ENCODE measurements at regions not wholly inside any gene's neighbourhood (a gene's known extent, or its start where the extent isn't known, plus 50 kb on each side); places are given as distances from the start of the nearest gene placed in this dataset.
"Not testable (repeated sequence)": the region's sequence is repeated elsewhere in the genome, so short reads cannot be mapped to it uniquely, and the experiment has no call there.

DNA sequence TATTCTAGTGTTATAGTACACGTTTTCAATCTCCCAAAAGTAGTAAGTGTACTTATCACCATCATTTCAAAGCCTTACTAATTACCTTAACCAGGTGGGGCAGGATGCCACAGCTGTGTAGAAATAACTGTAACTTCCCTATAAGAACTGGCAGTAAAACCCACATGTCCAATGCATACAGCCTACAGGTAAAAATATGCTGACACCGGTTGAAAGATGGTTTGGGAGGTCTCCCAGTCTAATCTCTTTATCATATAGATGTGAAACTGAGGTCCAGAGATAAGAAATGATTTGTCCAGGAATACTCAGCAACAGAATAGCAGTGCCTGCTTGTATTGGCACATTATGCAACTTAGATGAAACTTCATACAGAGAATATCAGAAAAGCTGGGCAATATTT, 322.9 kb downstream of the BCL11A start:
- ATAC-seq (replicated peaks; ENCODE audit: extremely low read depth, poor library complexity, severe bottlenecking) (no peak), DNase-seq (ENCODE audit: low spot score in 2 of 2) (no peak)
- H3K4me3 Mint-ChIP-seq, result no peak overlapping the region
- H3K4me1 Mint-ChIP-seq, result no peaks in the 10 kb centered on the region
- no peaks in the 10 kb centered on the region for H3K27me3 Mint-ChIP-seq
- H3K27ac Mint-ChIP-seq (ENCODE audit: low read depth), result no peak overlapping the region
- peaks cover 29% of the 10 kb centered on the region for H3K9me3 Mint-ChIP-seq
- no peaks in the 10 kb centered on the region for H3K36me3 Mint-ChIP-seq (ENCODE audit: insufficient read depth)

DNA sequence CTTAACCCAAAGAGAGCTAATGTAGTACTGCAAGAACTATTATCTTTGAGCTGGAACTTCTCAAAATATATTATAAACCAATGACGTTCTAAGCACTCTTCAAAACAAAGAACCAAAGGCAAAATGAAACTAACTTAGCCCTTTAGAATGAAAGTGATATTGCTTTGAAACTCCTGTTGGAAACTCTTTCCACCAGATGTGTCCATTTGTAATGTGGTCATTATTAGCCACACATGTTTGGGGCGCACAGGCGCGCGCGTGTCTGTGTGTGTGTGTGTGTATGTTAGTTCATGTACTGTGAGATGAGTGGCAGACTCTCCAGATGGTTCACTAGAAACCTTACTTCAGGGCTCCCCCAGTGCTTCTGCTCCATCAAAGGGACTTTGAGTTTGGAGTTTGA, 323.4 kb downstream of the BCL11A start:
- no peak overlapping the region for H3K4me3 Mint-ChIP-seq
- no peaks in the 10 kb centered on the region for H3K27me3 Mint-ChIP-seq
- no peak for ATAC-seq (replicated peaks; ENCODE audit: extremely low read depth, poor library complexity, severe bottlenecking)
- no peak for DNase-seq (ENCODE audit: low spot score in 2 of 2)
- H3K9me3 Mint-ChIP-seq, result peaks cover 29% of the 10 kb centered on the region
- no peaks in the 10 kb centered on the region for H3K4me1 Mint-ChIP-seq
- H3K36me3 Mint-ChIP-seq (ENCODE audit: insufficient read depth), result no peaks in the 10 kb centered on the region
- H3K27ac Mint-ChIP-seq (ENCODE audit: low read depth), result no peak overlapping the region

DNA sequence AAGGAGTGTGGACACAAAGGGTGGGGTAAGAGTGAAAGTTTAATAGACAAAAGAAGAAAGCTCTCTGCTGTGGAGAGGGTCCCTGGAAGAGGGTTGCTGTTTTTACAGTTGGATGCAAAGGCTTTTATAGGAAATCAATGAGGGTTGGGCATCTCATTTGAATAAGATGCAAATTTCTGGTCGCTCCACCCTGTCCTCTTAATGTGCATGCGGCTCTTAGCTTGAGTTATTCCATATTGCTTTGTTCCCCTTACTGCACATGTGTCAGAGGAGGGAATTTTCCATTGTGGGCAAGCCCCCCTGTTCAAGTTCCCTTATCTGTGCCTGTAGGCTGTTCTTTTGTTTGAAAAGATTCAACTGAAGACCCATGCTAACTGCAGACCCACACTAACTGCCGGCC, 326.5 kb downstream of the BCL11A start:
- Mint-ChIP-seq H3K27ac (ENCODE audit: low read depth) (no peak overlapping the region), H3K36me3 (ENCODE audit: insufficient read depth) (no peaks in the 10 kb centered on the region), H3K9me3 (peaks cover 16% of the 10 kb centered on the region), H3K27me3 (no peaks in the 10 kb centered on the region), H3K4me1 (no peaks in the 10 kb centered on the region), H3K4me3 (no peak overlapping the region)
- ATAC-seq (replicated peaks; ENCODE audit: extremely low read depth, poor library complexity, severe bottlenecking) (no peak), DNase-seq (ENCODE audit: low spot score in 2 of 2) (no peak)

DNA sequence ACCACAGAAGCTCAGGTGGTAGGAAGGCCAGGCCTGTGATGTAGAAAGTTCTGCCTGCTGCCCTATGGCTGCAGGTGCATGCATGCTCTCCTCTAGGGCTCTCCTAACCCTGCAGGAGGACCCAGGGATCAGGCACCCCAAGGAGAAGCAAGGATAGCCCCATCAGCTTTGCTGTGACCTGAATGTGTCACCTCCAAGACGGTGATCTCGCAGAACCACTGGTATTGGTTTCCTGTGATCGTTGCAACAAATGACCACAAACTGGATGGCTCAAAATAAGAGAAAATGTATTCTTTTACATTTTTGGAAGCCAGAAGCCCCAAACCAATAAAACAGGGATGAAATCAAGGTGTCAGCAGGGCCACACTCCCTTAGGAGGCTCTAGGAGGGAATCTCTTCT, 327.3 kb downstream of the BCL11A start:
- DNase-seq (ENCODE audit: low spot score in 2 of 2) (no peak), ATAC-seq (replicated peaks; ENCODE audit: extremely low read depth, poor library complexity, severe bottlenecking) (no peak)
- H3K36me3 Mint-ChIP-seq (ENCODE audit: insufficient read depth), result no peaks in the 10 kb centered on the region
- no peak overlapping the region for H3K27ac Mint-ChIP-seq (ENCODE audit: low read depth)
- H3K4me1 Mint-ChIP-seq, result no peaks in the 10 kb centered on the region
- H3K9me3 Mint-ChIP-seq, result peaks cover 10% of the 10 kb centered on the region
- no peak overlapping the region for H3K4me3 Mint-ChIP-seq
- no peaks in the 10 kb centered on the region for H3K27me3 Mint-ChIP-seq

DNA sequence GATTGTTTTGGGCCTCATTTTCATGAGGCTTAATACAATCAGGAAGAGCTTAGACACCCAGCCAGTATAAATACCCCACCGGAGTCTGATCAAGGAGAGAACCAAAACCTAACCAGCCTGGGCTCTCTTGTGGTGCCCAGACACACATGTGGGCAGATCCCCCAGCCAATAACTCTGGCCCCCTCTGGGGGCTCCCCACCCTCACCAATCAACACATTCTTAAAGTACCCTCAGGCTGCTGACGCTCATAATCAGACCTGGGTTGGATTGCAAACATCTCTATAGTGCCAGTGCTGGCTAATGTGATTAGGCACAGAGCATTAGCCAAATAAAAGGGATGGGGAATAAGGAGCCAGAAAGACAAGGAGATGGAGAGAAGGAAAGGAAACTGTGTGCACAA, 329.6 kb downstream of the BCL11A start:
- Mint-ChIP-seq H3K27ac (ENCODE audit: low read depth) (no peak overlapping the region), H3K9me3 (peaks cover 5% of the 10 kb centered on the region), H3K4me1 (no peaks in the 10 kb centered on the region), H3K4me3 (no peak overlapping the region), H3K36me3 (ENCODE audit: insufficient read depth) (no peaks in the 10 kb centered on the region), H3K27me3 (no peaks in the 10 kb centered on the region)
- DNase-seq (ENCODE audit: low spot score in 2 of 2), result no peak
- ATAC-seq (replicated peaks; ENCODE audit: extremely low read depth, poor library complexity, severe bottlenecking), result no peak

DNA sequence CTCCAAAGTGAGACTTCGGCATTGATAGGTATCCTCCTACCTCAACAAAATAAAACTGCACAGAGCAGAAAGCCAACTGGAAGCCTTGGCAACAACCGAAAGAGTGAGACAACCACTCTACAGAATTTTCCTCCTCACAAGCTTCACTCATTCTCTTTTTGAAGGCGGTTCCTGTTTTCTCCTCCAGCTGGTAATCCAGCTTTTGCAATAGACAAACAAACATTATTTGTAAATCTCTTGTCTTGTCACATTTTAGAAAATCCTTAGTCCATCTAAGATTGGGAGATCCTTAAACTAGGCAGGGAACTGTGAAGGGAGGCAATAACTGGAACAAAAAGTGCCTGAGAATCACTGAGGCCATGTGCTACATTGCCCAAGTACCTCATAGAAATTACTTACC, 332.4 kb downstream of the BCL11A start:
- H3K27ac Mint-ChIP-seq (ENCODE audit: low read depth), result no peak overlapping the region
- H3K9me3 Mint-ChIP-seq, result no peaks in the 10 kb centered on the region
- H3K36me3 Mint-ChIP-seq (ENCODE audit: insufficient read depth), result no peaks in the 10 kb centered on the region
- ATAC-seq (replicated peaks; ENCODE audit: extremely low read depth, poor library complexity, severe bottlenecking) (no peak), DNase-seq (ENCODE audit: low spot score in 2 of 2) (no peak)
- no peaks in the 10 kb centered on the region for H3K27me3 Mint-ChIP-seq
- no peak overlapping the region for H3K4me3 Mint-ChIP-seq
- no peaks in the 10 kb centered on the region for H3K4me1 Mint-ChIP-seq

DNA sequence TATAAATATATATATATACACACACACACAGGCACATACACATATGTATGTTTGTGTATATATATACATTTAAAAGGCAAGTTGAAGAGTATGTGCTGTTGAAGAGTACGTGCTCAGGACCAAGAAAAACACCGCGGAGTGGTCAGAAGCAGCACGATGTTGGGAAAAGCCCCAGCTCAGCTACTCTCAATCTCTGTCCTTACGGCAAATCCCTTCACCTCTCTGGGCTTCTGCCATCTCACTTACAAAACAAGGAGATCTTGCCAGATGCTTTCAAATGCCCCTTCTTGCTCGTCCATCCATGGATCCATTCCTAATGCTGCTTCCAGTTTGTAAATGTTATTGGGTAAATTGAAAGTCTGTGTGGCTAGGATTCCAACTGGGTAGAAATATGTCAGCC, 333.9 kb downstream of the BCL11A start:
- H3K27me3 Mint-ChIP-seq, result peaks cover 6% of the 10 kb centered on the region
- no peak for DNase-seq (ENCODE audit: low spot score in 2 of 2)
- H3K27ac Mint-ChIP-seq (ENCODE audit: low read depth), result no peak overlapping the region
- no peak overlapping the region for H3K4me3 Mint-ChIP-seq
- no peak for ATAC-seq (replicated peaks; ENCODE audit: extremely low read depth, poor library complexity, severe bottlenecking)
- no peaks in the 10 kb centered on the region for H3K9me3 Mint-ChIP-seq
- no peaks in the 10 kb centered on the region for H3K36me3 Mint-ChIP-seq (ENCODE audit: insufficient read depth)
- H3K4me1 Mint-ChIP-seq, result no peaks in the 10 kb centered on the region

DNA sequence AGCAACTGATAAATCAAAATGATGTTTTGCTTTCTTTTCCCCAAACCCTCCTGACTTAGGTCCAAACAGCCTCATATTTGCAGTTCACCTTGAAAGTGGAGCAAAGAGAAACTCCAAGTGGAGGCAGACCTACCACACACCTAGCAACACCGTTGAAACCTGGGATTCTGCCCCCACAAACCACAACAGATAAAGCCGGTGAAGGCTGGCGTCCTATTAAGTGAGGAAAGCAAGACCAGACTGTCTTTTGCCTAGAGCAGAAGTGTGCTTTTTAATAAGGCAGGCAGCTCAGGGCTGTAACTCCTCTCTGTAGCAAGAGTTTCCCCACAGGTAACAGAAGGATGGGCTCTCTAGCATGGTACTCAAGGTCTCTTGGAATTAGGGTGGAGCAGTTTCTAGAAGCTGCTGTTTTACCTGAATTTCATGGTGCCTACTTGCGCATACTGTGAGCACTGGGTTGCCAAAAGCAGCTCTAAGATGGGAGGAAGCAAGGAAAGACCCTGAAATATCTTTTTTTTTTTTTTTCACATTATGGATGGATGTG, 336.9 kb downstream of the BCL11A start:
- peaks cover 6% of the 10 kb centered on the region for H3K27me3 Mint-ChIP-seq
- H3K4me1 Mint-ChIP-seq, result no peaks in the 10 kb centered on the region
- ATAC-seq (replicated peaks; ENCODE audit: extremely low read depth, poor library complexity, severe bottlenecking) (no peak), DNase-seq (ENCODE audit: low spot score in 2 of 2) (no peak)
- H3K27ac Mint-ChIP-seq (ENCODE audit: low read depth), result no peak overlapping the region
- no peak overlapping the region for H3K4me3 Mint-ChIP-seq
- H3K9me3 Mint-ChIP-seq, result no peaks in the 10 kb centered on the region
- H3K36me3 Mint-ChIP-seq (ENCODE audit: insufficient read depth), result no peaks in the 10 kb centered on the region

DNA sequence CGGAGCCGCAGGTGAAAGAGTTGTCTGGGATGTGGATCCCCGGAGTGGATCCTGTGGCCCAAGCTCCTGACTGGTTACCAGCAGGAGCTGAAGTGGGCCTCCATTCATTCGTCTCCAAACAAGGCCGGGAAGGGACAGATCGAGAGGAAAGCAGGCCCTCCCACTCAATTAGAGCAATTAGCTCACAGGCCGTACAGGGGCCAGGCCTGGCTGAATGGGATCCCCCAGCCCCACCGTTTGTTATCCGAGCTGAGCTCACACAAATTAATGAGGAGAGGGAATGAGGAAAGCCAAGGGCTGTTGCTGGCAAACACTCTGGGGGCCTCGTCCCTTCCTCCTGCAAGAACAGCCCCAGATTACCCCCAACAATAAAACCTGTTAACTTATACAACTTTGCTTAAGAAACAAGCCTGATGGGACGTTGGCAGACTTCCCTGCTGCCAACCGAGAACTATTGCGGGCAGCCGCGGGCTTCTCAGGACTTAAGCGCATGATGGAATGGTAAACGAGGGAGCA, 338.0 kb downstream of the BCL11A start:
- ATAC-seq (replicated peaks; ENCODE audit: extremely low read depth, poor library complexity, severe bottlenecking) (no peak), DNase-seq (ENCODE audit: low spot score in 2 of 2) (no peak)
- no peaks in the 10 kb centered on the region for H3K9me3 Mint-ChIP-seq
- H3K27ac Mint-ChIP-seq (ENCODE audit: low read depth), result no peak overlapping the region
- peaks cover 6% of the 10 kb centered on the region for H3K27me3 Mint-ChIP-seq
- H3K36me3 Mint-ChIP-seq (ENCODE audit: insufficient read depth), result no peaks in the 10 kb centered on the region
- H3K4me3 Mint-ChIP-seq, result no peak overlapping the region
- H3K4me1 Mint-ChIP-seq, result no peaks in the 10 kb centered on the region

DNA sequence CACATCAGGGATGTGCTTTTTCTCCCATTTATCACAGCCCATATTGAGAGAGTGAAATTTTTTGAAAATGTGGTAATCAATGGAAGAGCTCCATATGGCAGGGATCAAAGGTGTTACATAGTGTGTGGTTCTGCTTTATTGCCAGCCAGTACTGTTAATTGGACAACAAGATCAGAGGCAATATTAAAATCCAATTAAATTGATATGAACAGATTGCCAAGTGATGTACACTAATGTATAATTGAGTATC, 338.9 kb downstream of the BCL11A start:
- Mint-ChIP-seq H3K27me3 (peaks cover 6% of the 10 kb centered on the region), H3K36me3 (ENCODE audit: insufficient read depth) (no peaks in the 10 kb centered on the region), H3K9me3 (no peaks in the 10 kb centered on the region), H3K4me1 (no peaks in the 10 kb centered on the region), H3K27ac (ENCODE audit: low read depth) (no peak overlapping the region), H3K4me3 (no peak overlapping the region)
- ATAC-seq (replicated peaks; ENCODE audit: extremely low read depth, poor library complexity, severe bottlenecking) (no peak), DNase-seq (ENCODE audit: low spot score in 2 of 2) (no peak)

DNA sequence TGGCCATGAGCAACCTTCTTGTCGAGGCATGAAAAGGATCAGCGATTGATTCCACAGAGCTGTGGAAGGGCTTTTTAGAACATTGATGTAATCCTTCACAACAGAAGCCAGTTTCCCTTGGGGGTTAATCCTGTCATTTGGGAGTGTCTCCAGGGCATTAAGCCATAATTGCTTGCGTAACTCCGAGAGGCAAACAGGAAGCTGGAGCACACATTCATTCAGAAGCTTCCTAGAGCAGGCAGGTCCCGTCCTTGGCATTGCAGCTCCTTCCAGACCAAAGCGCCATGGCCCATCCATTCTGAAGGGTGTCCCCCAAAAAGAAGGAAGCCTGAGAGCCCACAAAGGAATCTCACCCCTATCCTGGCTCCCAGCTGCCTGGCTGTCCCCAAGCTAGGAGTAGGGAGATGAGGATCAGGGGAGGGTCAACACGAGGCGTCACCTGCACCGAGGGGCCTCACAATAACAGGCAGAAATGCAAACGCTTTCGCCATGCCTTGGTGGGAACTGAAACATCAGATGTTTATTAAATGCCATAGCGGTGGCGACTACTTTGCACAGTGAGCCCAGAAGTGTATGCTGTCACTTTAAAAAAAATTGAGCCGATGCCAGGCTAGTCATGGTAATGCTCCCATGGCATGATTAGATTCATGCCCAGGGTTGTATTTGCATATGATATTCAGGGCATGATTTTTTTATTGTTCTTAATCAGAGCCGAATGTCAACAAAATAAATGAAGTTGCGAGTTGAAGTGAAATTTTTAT, 339.4 kb downstream of the BCL11A start:
- no peak overlapping the region for H3K27ac Mint-ChIP-seq (ENCODE audit: low read depth)
- DNase-seq (ENCODE audit: low spot score in 2 of 2) (no peak), ATAC-seq (replicated peaks; ENCODE audit: extremely low read depth, poor library complexity, severe bottlenecking) (no peak)
- no peaks in the 10 kb centered on the region for H3K9me3 Mint-ChIP-seq
- H3K27me3 Mint-ChIP-seq, result peaks cover 6% of the 10 kb centered on the region
- no peak overlapping the region for H3K4me3 Mint-ChIP-seq
- H3K36me3 Mint-ChIP-seq (ENCODE audit: insufficient read depth), result no peaks in the 10 kb centered on the region
- H3K4me1 Mint-ChIP-seq, result no peaks in the 10 kb centered on the region

DNA sequence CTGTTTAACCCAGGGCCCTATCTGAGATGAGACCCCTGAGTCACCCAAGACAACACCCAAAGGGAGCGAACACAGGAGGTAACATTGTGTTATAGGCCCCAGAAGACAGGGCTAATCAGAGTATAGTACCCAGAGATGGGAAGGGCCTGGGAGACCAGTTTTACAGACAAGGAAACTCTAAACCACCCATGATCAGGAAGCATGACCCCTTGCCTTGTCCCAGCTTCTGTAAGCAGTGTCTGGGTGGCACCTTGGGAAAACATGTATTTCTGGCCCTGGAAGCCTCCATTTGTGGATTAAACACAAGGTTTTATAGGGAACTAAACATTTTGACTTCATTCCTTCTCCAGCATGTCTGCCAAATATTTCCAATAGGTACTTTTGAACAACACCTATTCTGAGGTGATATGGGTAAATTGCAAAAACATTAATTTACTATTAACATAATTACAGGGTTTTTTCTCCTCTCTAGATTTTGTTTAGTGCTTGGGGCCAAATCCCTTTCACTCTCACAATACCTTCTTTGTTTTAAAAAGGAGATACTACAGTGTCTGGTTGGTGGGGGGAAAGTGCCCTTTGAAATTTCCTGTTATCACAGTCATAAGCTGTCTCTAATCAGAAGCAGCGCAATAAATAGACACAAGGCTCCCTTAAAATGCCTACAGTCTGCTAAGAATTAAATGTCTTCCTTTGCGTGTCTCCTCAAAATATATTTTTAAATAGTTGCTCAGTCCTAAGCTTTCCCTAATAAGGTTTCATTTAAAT, 341.1 kb downstream of the BCL11A start:
- no peaks in the 10 kb centered on the region for H3K4me1 Mint-ChIP-seq
- H3K27ac Mint-ChIP-seq (ENCODE audit: low read depth), result no peak overlapping the region
- H3K9me3 Mint-ChIP-seq, result no peaks in the 10 kb centered on the region
- no peak for ATAC-seq (replicated peaks; ENCODE audit: extremely low read depth, poor library complexity, severe bottlenecking)
- H3K27me3 Mint-ChIP-seq, result peaks cover 6% of the 10 kb centered on the region
- H3K4me3 Mint-ChIP-seq, result no peak overlapping the region
- DNase-seq (ENCODE audit: low spot score in 2 of 2), result no peak
- H3K36me3 Mint-ChIP-seq (ENCODE audit: insufficient read depth), result no peaks in the 10 kb centered on the region

DNA sequence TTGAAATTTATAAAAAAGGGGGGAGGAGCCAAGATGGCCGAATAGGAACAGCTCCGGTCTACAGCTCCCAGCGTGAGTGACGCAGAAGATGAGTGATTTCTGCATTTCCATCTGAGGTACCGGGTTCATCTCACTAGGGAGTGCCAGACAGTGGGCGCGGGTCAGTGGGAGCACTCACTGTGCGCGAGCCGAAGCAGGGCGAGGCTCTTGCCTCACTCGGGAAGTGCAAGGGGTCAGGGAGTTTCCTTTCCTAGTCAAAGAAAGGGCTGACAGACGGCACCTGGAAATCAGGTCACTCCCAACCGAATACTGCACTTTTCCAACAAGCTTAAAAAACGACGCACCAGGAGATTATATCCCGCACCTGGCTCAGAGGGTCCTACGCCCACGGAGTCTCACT, 364.4 kb downstream of the BCL11A start:
- not testable (repeated sequence) for H3K4me1 Mint-ChIP-seq; H3K27me3 Mint-ChIP-seq; ATAC-seq (replicated peaks; ENCODE audit: extremely low read depth, poor library complexity, severe bottlenecking); DNase-seq (ENCODE audit: low spot score in 2 of 2); H3K4me3 Mint-ChIP-seq; H3K27ac Mint-ChIP-seq (ENCODE audit: low read depth); H3K36me3 Mint-ChIP-seq (ENCODE audit: insufficient read depth)
- peaks cover 12% of the 10 kb centered on the region for H3K9me3 Mint-ChIP-seq
